GM12878 (cell line): ENCODE measurements at regions not wholly inside any gene's neighbourhood (a gene's known extent, or its start where the extent isn't known, plus 50 kb on each side); places are given as distances from the start of the nearest gene placed in this dataset.

Experiments used
- ATAC-seq: fragments of 200-7000 bp; cut with Tn5 transposase; 3 replicates; pipeline ENCODE4 v1.9.1; 2020; ENCODE audit warnings: mild to moderate bottlenecking, moderate library complexity
- BruUV-seq: library from RNA; stranded (reverse); fragments of 400-500 nt; replicated peaks from 2 replicates; lab custom pipeline; 2021; lab: Mats Ljungman, UMichigan
- CTCF ChIA-PET: fragments of 300-600 bp; sonication (Branson Sonifier 250); formaldehyde crosslinking; extraction: SDS; loops from one replicate; lab custom pipeline; 2021; ENCODE audit warnings: inconsistent platforms; lab: Yijun Ruan, JAX
- POLR2A ChIA-PET: fragments of 350-600 bp; formaldehyde crosslinking; extraction: SDS; loops from one replicate; lab custom pipeline; 2021; ENCODE audit warnings: inconsistent platforms; lab: Charles Lee
- RAD21 ChIA-PET: fragments of 300-600 bp; sonication (Branson Sonifier 250); formaldehyde crosslinking; loops from one replicate; lab custom pipeline; 2023; ENCODE audit warnings: antibody characterized with exemption; ENCODE audit not compliant: unreplicated experiment; lab: Charles Lee
- SMC1A ChIA-PET: fragments of 300-600 bp; sonication (Branson Sonifier 250); formaldehyde crosslinking; loops from one replicate; lab custom pipeline; 2023; ENCODE audit not compliant: unreplicated experiment, uncharacterized antibody; lab: Charles Lee
- DNase-seq: peaks from one replicate; pipeline ENCODE4 v3.0.0-alpha.2; 2011; ENCODE audit warnings: low read depth, low spot score
- FAIRE-seq: peaks from 3 replicates; lab custom pipeline; 2011; peaks lifted over from hg19 to GRCh38; lab: Jason Lieb, UNC
- H2AFZ ChIP-seq: 2 replicates; pipeline ENCODE4 v1.6.0; 2011; ENCODE audit warnings: low read depth, low read length, control low read depth; ENCODE audit not compliant: control insufficient read depth
- H3K27ac ChIP-seq: 2 replicates; pipeline ENCODE4 v1.5.1; 2011; ENCODE audit warnings: control low read depth; ENCODE audit not compliant: control insufficient read depth, insufficient read depth
- H3K27me3 ChIP-seq, 2 experiments: replicated peaks in 1 of 2; 2 replicates each; pipeline versions ENCODE4 v1.6.0 to v1.6.1; 2011; ENCODE audit warnings: low read length in 1 of 2; ENCODE audit not compliant: control insufficient read depth in 2 of 2, insufficient read depth in 2 of 2
- H3K36me3 ChIP-seq, 2 experiments: 2 replicates each; pipeline ENCODE4 v1.5.1; 2011; ENCODE audit warnings: low read length in 1 of 2; ENCODE audit not compliant: control insufficient read depth in 2 of 2, insufficient read depth in 2 of 2
- H3K4me1 ChIP-seq: 2 replicates; pipeline ENCODE4 v1.6.1; 2011; ENCODE audit warnings: mild to moderate bottlenecking, low read length, moderate library complexity, mixed read lengths; ENCODE audit not compliant: control insufficient read depth, insufficient read depth
- H3K4me2 ChIP-seq: 2 replicates; pipeline ENCODE4 v1.6.0; 2011; ENCODE audit warnings: control low read depth; ENCODE audit not compliant: control insufficient read depth, insufficient read depth
- H3K4me3 ChIP-seq: fragments of 200-600 bp; sonication (generic); 2 replicates; pipeline ENCODE4 v1.5.1; 2016
- H3K79me2 ChIP-seq: 2 replicates; pipeline ENCODE4 v1.6.0; 2011; ENCODE audit warnings: low read length; ENCODE audit not compliant: control insufficient read depth, insufficient read depth
- H3K9ac ChIP-seq: 2 replicates; pipeline ENCODE4 v1.8.0; 2011; ENCODE audit warnings: low read length, control low read depth, mixed read lengths; ENCODE audit not compliant: control insufficient read depth, insufficient read depth
- H3K9me3 ChIP-seq: replicated peaks from 3 replicates; pipeline ENCODE4 v1.5.1; 2011; ENCODE audit warnings: mild to moderate bottlenecking, low read length; ENCODE audit not compliant: control insufficient read depth, insufficient read depth
- H4K20me1 ChIP-seq: 2 replicates; pipeline ENCODE4 v1.6.0; 2011; ENCODE audit not compliant: control insufficient read depth, insufficient read depth
- CHD4 ChIP-seq: fragments of 200-600 bp; sonication (generic); IDR thresholded peaks from 2 replicates; pipeline ENCODE4 v1.6.1; 2016; ENCODE audit warnings: mild to moderate bottlenecking
- IKZF2 ChIP-seq, 2 experiments: fragments of 450-650 bp; IDR thresholded peaks; 2 replicates each; pipeline ENCODE4 v1.6.1; 2017; ENCODE audit warnings: mild to moderate bottlenecking in 2 of 2, moderate library complexity in 2 of 2
- IRF4 ChIP-seq: IDR thresholded peaks from 2 replicates; pipeline ENCODE4 v1.6.1; 2011; ENCODE audit warnings: low read depth, low read length
- JUND ChIP-seq: IDR thresholded peaks from 2 replicates; pipeline ENCODE4 v1.6.1; 2012; ENCODE audit warnings: low read depth, mild to moderate bottlenecking, low read length, improper control_type of control experiment, moderate library complexity
- MYC ChIP-seq: IDR thresholded peaks from 2 replicates; pipeline ENCODE4 v1.6.1; 2011; ENCODE audit warnings: mild to moderate bottlenecking, low read length, moderate library complexity, inconsistent platforms; ENCODE audit not compliant: insufficient read depth, insufficient replicate concordance, insufficient read length, severe bottlenecking
- NFYA ChIP-seq: IDR thresholded peaks from 2 replicates; pipeline ENCODE4 v1.6.1; 2011; ENCODE audit warnings: low read depth, mild to moderate bottlenecking, low read length, improper control_type of control experiment, borderline replicate concordance
- NKRF ChIP-seq: fragments of 450-650 bp; conservative IDR thresholded peaks from 2 replicates; pipeline ENCODE4 v1.6.1; 2017; ENCODE audit warnings: mild to moderate bottlenecking, moderate library complexity
- POLR2AphosphoS5 ChIP-seq: IDR thresholded peaks from 2 replicates; pipeline ENCODE4 v1.6.1; 2011; ENCODE audit warnings: mild to moderate bottlenecking, low read length, inconsistent platforms
- STAT1 ChIP-seq: fragments of 450-650 bp; conservative IDR thresholded peaks from 2 replicates; pipeline ENCODE4 v1.6.1; 2014; ENCODE audit warnings: antibody characterized with exemption, mild to moderate bottlenecking
- TCF12 ChIP-seq: IDR thresholded peaks from 2 replicates; pipeline ENCODE4 v1.6.1; 2011; ENCODE audit warnings: low read depth, mild to moderate bottlenecking, low read length
- USF2 ChIP-seq: IDR thresholded peaks from 2 replicates; pipeline ENCODE4 v1.6.1; 2011; ENCODE audit warnings: low read depth, low read length, improper control_type of control experiment, borderline replicate concordance
- WRNIP1 ChIP-seq: IDR thresholded peaks from 2 replicates; pipeline ENCODE4 v1.6.1; 2011; ENCODE audit warnings: low read depth, low read length, improper control_type of control experiment, borderline replicate concordance
- WGBS: methylation state at CpG from one replicate; pipeline ENCODE4 v1.1.6; 2016; ENCODE audit warnings: low lambda C conversion rate; ENCODE audit not compliant: insufficient replicate concordance, insufficient coverage; ENCODE audit errors: missing lambda C conversion rate; 5-methylcytosine and 5-hydroxymethylcytosine counted together
- in situ Hi-C: fragments of 300-500 bp; cut with MboI; formaldehyde crosslinking; loops from 9 replicates; pipeline ENCODE4 v1.14.3; 2018; ENCODE audit warnings: mixed read lengths
- intact Hi-C: fragments of 100-400 bp; cut with micrococcal nuclease; formaldehyde crosslinking; loops from one replicate; pipeline ENCODE4 v1.14.2; 2022; ENCODE audit not compliant: unreplicated experiment
- TF ChIP-seq, protein P1 (sequence below): IDR thresholded peaks from 2 replicates; pipeline ENCODE4 v1.6.1; 2012; ENCODE audit warnings: low read depth, low read length, improper control_type of control experiment

DNA sequence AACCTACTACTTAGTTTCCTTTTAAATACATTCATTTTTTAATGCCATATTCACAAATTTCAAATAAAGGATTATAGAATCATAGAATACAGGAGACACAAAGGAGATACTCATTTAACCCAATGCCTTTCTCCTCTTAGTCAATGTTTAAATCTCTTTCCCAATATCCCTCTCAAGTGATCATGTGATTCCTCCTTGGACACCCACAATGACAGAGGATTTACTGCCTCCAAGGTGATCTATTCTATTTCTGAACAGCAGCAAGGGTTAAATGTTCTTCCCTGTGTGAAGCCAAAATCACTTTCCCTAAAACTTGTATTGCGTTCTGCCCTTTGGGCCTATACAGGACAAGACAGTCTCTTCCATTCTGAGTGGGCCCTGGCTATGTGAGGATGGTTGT is 73.3 kb upstream of the PICALM start (continued):
- no peak for TF ChIP-seq MYC
- no peak for TF ChIP-seq WRNIP1
- TF ChIP-seq JUND: no peak
- TF ChIP-seq NKRF: no peak
- TF ChIP-seq USF2: no peak
- TF ChIP-seq POLR2AphosphoS5: no peak
- no peak for TF ChIP-seq NFYA
- TF ChIP-seq, protein P1, sequence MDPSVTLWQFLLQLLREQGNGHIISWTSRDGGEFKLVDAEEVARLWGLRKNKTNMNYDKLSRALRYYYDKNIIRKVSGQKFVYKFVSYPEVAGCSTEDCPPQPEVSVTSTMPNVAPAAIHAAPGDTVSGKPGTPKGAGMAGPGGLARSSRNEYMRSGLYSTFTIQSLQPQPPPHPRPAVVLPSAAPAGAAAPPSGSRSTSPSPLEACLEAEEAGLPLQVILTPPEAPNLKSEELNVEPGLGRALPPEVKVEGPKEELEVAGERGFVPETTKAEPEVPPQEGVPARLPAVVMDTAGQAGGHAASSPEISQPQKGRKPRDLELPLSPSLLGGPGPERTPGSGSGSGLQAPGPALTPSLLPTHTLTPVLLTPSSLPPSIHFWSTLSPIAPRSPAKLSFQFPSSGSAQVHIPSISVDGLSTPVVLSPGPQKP: no peak

DNA sequence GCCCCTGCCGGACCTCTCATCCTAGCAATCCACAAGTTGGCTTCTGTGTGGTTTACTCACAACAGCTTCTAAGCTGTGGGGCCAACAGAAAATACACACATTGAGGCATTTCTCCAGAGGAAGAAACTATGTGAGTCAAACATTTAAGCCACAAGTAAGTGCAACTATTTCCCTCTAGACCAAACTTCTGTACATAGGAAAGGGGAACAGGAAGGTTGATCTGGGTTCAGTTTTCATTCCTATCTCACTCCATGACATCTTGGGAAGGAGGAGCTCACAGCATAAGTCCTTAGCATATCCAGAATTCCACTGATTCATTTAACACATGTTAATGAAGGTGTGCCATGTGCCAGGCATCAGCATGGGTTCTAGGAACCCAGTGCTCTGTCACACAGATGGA is 72.8 kb upstream of the PICALM start:
- Histone ChIP-seq H3K79me2 (no peaks in the 10 kb centered on the region), H4K20me1 (no peaks in the 10 kb centered on the region), H3K36me3 (no peaks in the 10 kb centered on the region), H3K9me3 (no peaks in the 10 kb centered on the region), H3K4me1 (peaks cover 11% of the 10 kb centered on the region; the same call in 1 of the 2 replicates), H3K9ac (no peak overlapping the region), H3K27me3 (no peaks in the 10 kb centered on the region), H3K27ac (no peak overlapping the region), H3K4me2 (no peak overlapping the region), H2AFZ (no peak overlapping the region), H3K4me3 (no peak overlapping the region)
- no peak for DNase-seq
- in situ Hi-C loops (no loop called here), intact Hi-C loops (no loop called here)
- SMC1A ChIA-PET: interaction anchor here (1.2 to 1.4 kb wide), 2 partner anchors 10 to 12 kb away, joined by 3 read pairs; no protein-coding TSS in a partner anchor
- POLR2A ChIA-PET: interaction anchor here (0.6 kb wide), 1 partner anchor 28 kb away, joined by 5 read pairs; no protein-coding TSS in a partner anchor
- RAD21 ChIA-PET: interaction anchor here (1.5 kb wide), 1 partner anchor 52 kb away, joined by 5 read pairs; no protein-coding TSS in a partner anchor
- WGBS: 40% methylated on average over 1 of the region's 1 CpG
- FAIRE-seq: no peak
- ATAC-seq: no peak
- CTCF ChIA-PET: no interaction called here
- no TSS peak for BruUV-seq
- no peak for TF ChIP-seq CHD4
- TF ChIP-seq, protein P1: no peak
- TF ChIP-seq IKZF2 (IDR thresholded peaks at IDR 0.05): peak; percentile 27 to 44; a peak in 2 of 4 replicates
- no peak for TF ChIP-seq TCF12
- no peak for TF ChIP-seq IRF4
- no peak for TF ChIP-seq STAT1
